ENCODE measurements at regions not wholly inside any gene's neighbourhood (a gene's known extent, or its start where the extent isn't known, plus 50 kb on each side); places are given as distances from the start of the nearest gene placed in this dataset.

- TF ChIP-seq CTCF (IDR thresholded peaks at IDR 0.05) (no peak), POLR2A (IDR thresholded peaks at IDR 0.05) (no peak), POLR2AphosphoS5 (IDR thresholded peaks at IDR 0.05) (no peak)
These were observed 427.3 kb downstream of the BRD1 start for GRCh38 chr22:49400136-49400940.
